ENCODE measurements at regions not wholly inside any gene's neighbourhood (a gene's known extent, or its start where the extent isn't known, plus 50 kb on each side); places are given as distances from the start of the nearest gene placed in this dataset.

GRCh38 chr11:116053548-116053919 lies 549.3 kb upstream of the CADM1 start:
- TF ChIP-seq EZH2 (IDR thresholded peaks at IDR 0.05; ENCODE audit: insufficient read depth, poor library complexity, severe bottlenecking) (no peak), EZH2phosphoT487 (IDR thresholded peaks at IDR 0.05; ENCODE audit: insufficient read depth, low read depth) (no peak)

All from GM23248 (cell line).